ENCODE measurements at regions not wholly inside any gene's neighbourhood (a gene's known extent, or its start where the extent isn't known, plus 50 kb on each side); places are given as distances from the start of the nearest gene placed in this dataset.
"Not testable (repeated sequence)": the region's sequence is repeated elsewhere in the genome, so short reads cannot be mapped to it uniquely, and the experiment has no call there.

GRCh38 chr15:20256394-20256793 lies 285.2 kb downstream of the GOLGA6L6 start:
- WGBS (ENCODE audit: missing lambda C conversion rate): 26% methylated on average over 7 of the region's 7 CpGs
- H3K4me2 ChIP-seq; CTCF ChIA-PET; H3K4me1 ChIP-seq; POLR2A ChIA-PET; ATAC-seq; DNase-seq (ENCODE audit: low read depth in 1 of 2, low spot score in 1 of 2); H3K4me3 ChIP-seq; FAIRE-seq; H3K27ac ChIP-seq: not testable (repeated sequence)
- peaks cover 18% of the 10 kb centered on the region; the same call in 2 of the 3 replicates for H3K9me3 ChIP-seq
- TF ChIP-seq ZC3H11A (IDR thresholded peaks at IDR 0.05): peak; percentile 74

- CTCF ChIA-PET: interaction anchor here (0.6 kb wide), 1 partner anchor 1007 kb away, joined by 3 read pairs; no protein-coding TSS in a partner anchor
- H3K9me3 ChIP-seq: peaks cover 20% of the 10 kb centered on the region; the same call in 2 of the 3 replicates
- FAIRE-seq; H3K27ac ChIP-seq; H3K4me2 ChIP-seq; POLR2A ChIA-PET; DNase-seq (ENCODE audit: low read depth in 1 of 2, low spot score in 1 of 2); H3K4me1 ChIP-seq; H3K4me3 ChIP-seq; ATAC-seq: not testable (repeated sequence)
- 4% methylated on average over 9 of the region's 9 CpGs for WGBS (ENCODE audit: missing lambda C conversion rate)
Measured at GRCh38 chr15:20255641-20256040, 286.0 kb downstream of the GOLGA6L6 start.

GRCh38 chr15:20253047-20253615 lies 288.5 kb downstream of the GOLGA6L6 start:
- FAIRE-seq, ATAC-seq, POLR2A ChIA-PET: not testable (repeated sequence)

GRCh38 chr15:20252040-20252439 lies 289.6 kb downstream of the GOLGA6L6 start:
- CTCF ChIA-PET; H3K4me3 ChIP-seq; H3K27ac ChIP-seq; POLR2A ChIA-PET; H3K4me1 ChIP-seq; H3K4me2 ChIP-seq; FAIRE-seq; ATAC-seq; DNase-seq (ENCODE audit: low read depth in 1 of 2, low spot score in 1 of 2): not testable (repeated sequence)
- H3K9me3 ChIP-seq: peaks cover 15% of the 10 kb centered on the region; the same call in 2 of the 3 replicates
- WGBS (ENCODE audit: missing lambda C conversion rate): 16% methylated on average over 7 of the region's 7 CpGs

More at GRCh38 chr15:20253047-20253615, 288.5 kb downstream of the GOLGA6L6 start:
- H3K4me3 ChIP-seq; CTCF ChIA-PET; DNase-seq (ENCODE audit: low read depth in 1 of 2, low spot score in 1 of 2); H3K4me1 ChIP-seq; H3K27ac ChIP-seq; H3K4me2 ChIP-seq: not testable (repeated sequence)
- WGBS (ENCODE audit: missing lambda C conversion rate): 4% methylated on average over 2 of the region's 2 CpGs
- peaks cover 17% of the 10 kb centered on the region; the same call in 2 of the 3 replicates for H3K9me3 ChIP-seq

- 16% methylated on average over 13 of the region's 13 CpGs for WGBS (ENCODE audit: missing lambda C conversion rate)
- CTCF ChIA-PET; H3K27ac ChIP-seq; DNase-seq (ENCODE audit: low read depth in 1 of 2, low spot score in 1 of 2); POLR2A ChIA-PET; H3K4me1 ChIP-seq; ATAC-seq; H3K4me2 ChIP-seq; H3K4me3 ChIP-seq; FAIRE-seq: not testable (repeated sequence)
- H3K9me3 ChIP-seq: peaks cover 12% of the 10 kb centered on the region; the same call in 1 of the 3 replicates
Measured at GRCh38 chr15:20251214-20252005, 290.2 kb downstream of the GOLGA6L6 start.

- DNase-seq (ENCODE audit: low read depth in 1 of 2, low spot score in 1 of 2); FAIRE-seq; H3K4me1 ChIP-seq; H3K4me2 ChIP-seq; H3K4me3 ChIP-seq; ATAC-seq; POLR2A ChIA-PET; H3K27ac ChIP-seq; CTCF ChIA-PET: not testable (repeated sequence)
- peaks cover 10% of the 10 kb centered on the region; the same call in 2 of the 3 replicates for H3K9me3 ChIP-seq
- WGBS (ENCODE audit: missing lambda C conversion rate): 13% methylated on average over 3 of the region's 3 CpGs
Measured at GRCh38 chr15:20250206-20250605, 291.4 kb downstream of the GOLGA6L6 start.

- DNase-seq (ENCODE audit: low read depth in 1 of 2, low spot score in 1 of 2); H3K27ac ChIP-seq; FAIRE-seq; H3K4me1 ChIP-seq; H3K4me2 ChIP-seq; ATAC-seq; H3K4me3 ChIP-seq; POLR2A ChIA-PET; CTCF ChIA-PET: not testable (repeated sequence)
- H3K9me3 ChIP-seq: peaks cover 10% of the 10 kb centered on the region; the same call in 2 of the 3 replicates
- 29% methylated on average over 2 of the region's 2 CpGs for WGBS (ENCODE audit: missing lambda C conversion rate)
Measured at GRCh38 chr15:20249677-20249970, 292.0 kb downstream of the GOLGA6L6 start.

- ATAC-seq: peak in 1 of 2 experiments; percentile 30; a peak in 2 of 6 replicates
- H3K4me2 ChIP-seq; H3K27ac ChIP-seq; H3K4me1 ChIP-seq; H3K4me3 ChIP-seq; CTCF ChIA-PET; POLR2A ChIA-PET; DNase-seq (ENCODE audit: low read depth in 1 of 2, low spot score in 1 of 2); FAIRE-seq: not testable (repeated sequence)
- peaks cover 14% of the 10 kb centered on the region; the same call in 2 of the 3 replicates for H3K9me3 ChIP-seq
- 27% methylated on average over 4 of the region's 4 CpGs for WGBS (ENCODE audit: missing lambda C conversion rate)
Measured at GRCh38 chr15:20248434-20248833, 293.2 kb downstream of the GOLGA6L6 start.

- POLR2A ChIA-PET; H3K4me2 ChIP-seq; ATAC-seq; CTCF ChIA-PET; H3K27ac ChIP-seq; FAIRE-seq; DNase-seq (ENCODE audit: low read depth in 1 of 2, low spot score in 1 of 2); H3K4me3 ChIP-seq; H3K4me1 ChIP-seq; H3K9me3 ChIP-seq: not testable (repeated sequence)
- WGBS (ENCODE audit: missing lambda C conversion rate): 12% methylated on average over 6 of the region's 6 CpGs
Measured at GRCh38 chr15:20247137-20247536, 294.5 kb downstream of the GOLGA6L6 start.

GRCh38 chr15:20246624-20247023 lies 295.0 kb downstream of the GOLGA6L6 start:
- ATAC-seq; H3K4me3 ChIP-seq; H3K4me1 ChIP-seq; FAIRE-seq; H3K4me2 ChIP-seq; CTCF ChIA-PET; POLR2A ChIA-PET; DNase-seq (ENCODE audit: low read depth in 1 of 2, low spot score in 1 of 2); H3K27ac ChIP-seq: not testable (repeated sequence)
- WGBS (ENCODE audit: missing lambda C conversion rate): 29% methylated on average over 8 of the region's 8 CpGs
- H3K9me3 ChIP-seq: peaks cover 10% of the 10 kb centered on the region; the same call in 2 of the 3 replicates

- FAIRE-seq; DNase-seq (ENCODE audit: low read depth in 1 of 2, low spot score in 1 of 2); H3K4me2 ChIP-seq; H3K4me1 ChIP-seq; POLR2A ChIA-PET; ATAC-seq; H3K4me3 ChIP-seq; H3K27ac ChIP-seq; CTCF ChIA-PET: not testable (repeated sequence)
- peaks cover 12% of the 10 kb centered on the region; the same call in 2 of the 3 replicates for H3K9me3 ChIP-seq
- 2% methylated on average over 3 of the region's 3 CpGs for WGBS (ENCODE audit: missing lambda C conversion rate)
Measured at GRCh38 chr15:20245856-20246255, 295.7 kb downstream of the GOLGA6L6 start.

All from A549 (cell line).